ENCODE measurements at regions not wholly inside any gene's neighbourhood (a gene's known extent, or its start where the extent isn't known, plus 50 kb on each side); places are given as distances from the start of the nearest gene placed in this dataset.

DNA sequence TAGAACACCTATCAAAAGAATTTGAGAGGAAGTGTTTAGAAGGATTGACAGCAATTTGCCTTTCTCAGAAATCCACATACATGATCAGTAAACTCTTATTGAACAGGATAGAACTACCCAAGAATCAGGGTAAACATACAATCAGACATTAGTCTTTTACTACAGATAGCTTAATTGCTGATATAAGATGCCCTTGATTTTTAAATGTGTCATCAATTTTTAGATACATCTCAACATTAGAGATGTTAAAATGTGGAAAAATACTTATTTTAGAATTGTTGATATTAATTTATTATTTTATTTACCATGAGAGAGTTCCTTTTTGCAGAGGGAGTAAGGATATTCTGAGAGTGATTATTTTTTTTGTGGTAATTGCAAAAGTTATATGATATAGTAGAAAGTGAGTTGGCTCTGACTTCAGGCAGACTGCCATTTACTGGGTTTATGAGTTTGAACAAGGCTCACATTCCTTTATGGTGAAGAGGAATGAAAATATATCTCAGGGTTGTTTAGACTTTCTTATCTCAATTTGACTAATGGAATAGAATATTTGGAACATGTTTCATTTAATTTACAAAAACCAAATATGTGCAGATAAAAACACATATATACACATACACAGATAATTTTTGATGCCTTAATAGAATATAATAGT, 302.8 kb upstream of the GOLIM4 start:
- no peaks in the 10 kb centered on the region for H3K36me3 ChIP-seq (replicated peaks in 1 of 2; ENCODE audit: control insufficient read depth in 1 of 2, insufficient read depth in 2 of 2, low read length in 2 of 2)
- no peaks in the 10 kb centered on the region for H3K4me1 ChIP-seq (ENCODE audit: insufficient read depth, low read length)
- ChIA-PET CTCF (ENCODE audit: low intra/inter-chr PET ratio, low total read pairs) (no interaction called here), POLR2A (no interaction called here)
- H3K79me2 ChIP-seq (ENCODE audit: insufficient read depth, low read length), result no peaks in the 10 kb centered on the region
- H3K9me3 ChIP-seq (ENCODE audit: low read length), result no peaks in the 10 kb centered on the region
- ATAC-seq, result no peak
- H4K20me1 ChIP-seq (ENCODE audit: insufficient read depth, low read length), result no peaks in the 10 kb centered on the region
- TF ChIP-seq GPBP1L1 (CRISPR knock-in tag; IDR thresholded peaks at IDR 0.05) (no peak), MAFK (conservative IDR thresholded peaks at IDR 0.05 in 1 of 2, IDR thresholded peaks at IDR 0.05 in 1 of 2; ENCODE audit: low read length in 2 of 2) (peak in 1 of 2 experiments; percentile 53; a peak in 2 of 4 replicates), MAFF (IDR thresholded peaks at IDR 0.05; ENCODE audit: low read depth, low read length) (peak; percentile 51; the same call in 1 of the 2 replicates)
- H2AFZ ChIP-seq (ENCODE audit: low read length), result no peak overlapping the region
- FAIRE-seq, result no peak
- H3K4me2 ChIP-seq (ENCODE audit: low read depth, low read length), result no peak overlapping the region
- in situ Hi-C loops (cut with HindIII; ENCODE audit: extremely low pct_ligation_motif_present, low pct_unique_long_range_greater_than_20kb) (no loop called here), intact Hi-C loops (cut with micrococcal nuclease; ENCODE audit: unreplicated experiment) (no loop called here)
- H3K4me3 ChIP-seq (replicated peaks in 1 of 3; ENCODE audit: insufficient read depth in 1 of 3, low read depth in 2 of 3, low read length in 3 of 3), result no peak overlapping the region
- no peaks in the 10 kb centered on the region for H3K27me3 ChIP-seq (ENCODE audit: control insufficient read depth in 1 of 2, insufficient read depth in 2 of 2, low read length in 2 of 2)
- H3K27ac ChIP-seq (ENCODE audit: extremely low read length, insufficient read depth, low read length), result no peak overlapping the region
- DNase-seq (ENCODE audit: low spot score), result no peak
- no TSS peak for BruUV-seq (replicated peaks)
- no peak overlapping the region for H3K9ac ChIP-seq (ENCODE audit: insufficient read depth, low read depth, low read length)

- no peaks in the 10 kb centered on the region for H3K4me1 ChIP-seq (ENCODE audit: insufficient read depth, low read length)
- intact Hi-C loops (cut with micrococcal nuclease; ENCODE audit: unreplicated experiment) (no loop called here), in situ Hi-C loops (cut with HindIII; ENCODE audit: extremely low pct_ligation_motif_present, low pct_unique_long_range_greater_than_20kb) (no loop called here)
- H3K27me3 ChIP-seq (ENCODE audit: control insufficient read depth in 1 of 2, insufficient read depth in 2 of 2, low read length in 2 of 2), result no peaks in the 10 kb centered on the region
- FAIRE-seq (no peak), ATAC-seq (no peak), DNase-seq (ENCODE audit: low spot score) (no peak)
- no peaks in the 10 kb centered on the region for H4K20me1 ChIP-seq (ENCODE audit: insufficient read depth, low read length)
- ChIA-PET POLR2A (no interaction called here), CTCF (ENCODE audit: low intra/inter-chr PET ratio, low total read pairs) (no interaction called here)
- no peak overlapping the region for H3K9ac ChIP-seq (ENCODE audit: insufficient read depth, low read depth, low read length)
- no TSS peak for BruUV-seq (replicated peaks)
- no peaks in the 10 kb centered on the region for H3K79me2 ChIP-seq (ENCODE audit: insufficient read depth, low read length)
- no peak overlapping the region for H3K4me2 ChIP-seq (ENCODE audit: low read depth, low read length)
- H3K4me3 ChIP-seq (replicated peaks in 1 of 3; ENCODE audit: insufficient read depth in 1 of 3, low read depth in 2 of 3, low read length in 3 of 3), result no peak overlapping the region
- no peaks in the 10 kb centered on the region for H3K9me3 ChIP-seq (ENCODE audit: low read length)
- no peak overlapping the region for H2AFZ ChIP-seq (ENCODE audit: low read length)
- no peak overlapping the region for H3K27ac ChIP-seq (ENCODE audit: extremely low read length, insufficient read depth, low read length)
- H3K36me3 ChIP-seq (replicated peaks in 1 of 2; ENCODE audit: control insufficient read depth in 1 of 2, insufficient read depth in 2 of 2, low read length in 2 of 2), result no peaks in the 10 kb centered on the region
- 0% methylated on average over 1 of the region's 1 CpG for WGBS (ENCODE audit: low lambda C conversion rate)
- TF ChIP-seq GPBP1L1 (CRISPR knock-in tag; IDR thresholded peaks at IDR 0.05), result no peak
- TF ChIP-seq ZZZ3 (CRISPR knock-in tag; IDR thresholded peaks at IDR 0.05; ENCODE audit: borderline replicate concordance), result no peak
- no peak for TF ChIP-seq TAF15 (IDR thresholded peaks at IDR 0.05; ENCODE audit: low read depth, low read length, poor library complexity, severe bottlenecking)
Observed at GRCh38 chr3:168396861-168397260, 301.1 kb upstream of the GOLIM4 start.
